NB4 (cell line): ENCODE measurements at regions not wholly inside any gene's neighbourhood (a gene's known extent, or its start where the extent isn't known, plus 50 kb on each side); places are given as distances from the start of the nearest gene placed in this dataset.
"Not testable (repeated sequence)": the region's sequence is repeated elsewhere in the genome, so short reads cannot be mapped to it uniquely, and the experiment has no call there.

Source experiments
- DNase-seq: peaks from one replicate; pipeline ENCODE4 v3.0.0; 2010; ENCODE audit warnings: low read depth
- H3K4me3 ChIP-seq: one replicate; pipeline ENCODE4 v1.5.1; 2011; ENCODE audit warnings: mild to moderate bottlenecking, low read depth, low read length, moderate library complexity
- MAX ChIP-seq: IDR thresholded peaks from 2 replicates; pipeline ENCODE4 v1.6.1; 2011; ENCODE audit warnings: low read depth, low read length
- MYC ChIP-seq: IDR thresholded peaks from 2 replicates; pipeline ENCODE4 v1.6.1; 2011; ENCODE audit warnings: low read depth, low read length
- POLR2A ChIP-seq: IDR thresholded peaks from 2 replicates; pipeline ENCODE4 v1.6.1; 2011; ENCODE audit warnings: mild to moderate bottlenecking; ENCODE audit not compliant: insufficient read length; ENCODE audit errors: extremely low read depth
- TF ChIP-seq, protein P1 (sequence below): IDR thresholded peaks from one replicate; pipeline ENCODE4 v1.5.1; 2012; ENCODE audit warnings: low read depth, low read length

- H3K4me3 ChIP-seq: no peak overlapping the region
- TF ChIP-seq POLR2A (no peak), MAX (no peak), MYC (no peak)
- TF ChIP-seq, protein P1, sequence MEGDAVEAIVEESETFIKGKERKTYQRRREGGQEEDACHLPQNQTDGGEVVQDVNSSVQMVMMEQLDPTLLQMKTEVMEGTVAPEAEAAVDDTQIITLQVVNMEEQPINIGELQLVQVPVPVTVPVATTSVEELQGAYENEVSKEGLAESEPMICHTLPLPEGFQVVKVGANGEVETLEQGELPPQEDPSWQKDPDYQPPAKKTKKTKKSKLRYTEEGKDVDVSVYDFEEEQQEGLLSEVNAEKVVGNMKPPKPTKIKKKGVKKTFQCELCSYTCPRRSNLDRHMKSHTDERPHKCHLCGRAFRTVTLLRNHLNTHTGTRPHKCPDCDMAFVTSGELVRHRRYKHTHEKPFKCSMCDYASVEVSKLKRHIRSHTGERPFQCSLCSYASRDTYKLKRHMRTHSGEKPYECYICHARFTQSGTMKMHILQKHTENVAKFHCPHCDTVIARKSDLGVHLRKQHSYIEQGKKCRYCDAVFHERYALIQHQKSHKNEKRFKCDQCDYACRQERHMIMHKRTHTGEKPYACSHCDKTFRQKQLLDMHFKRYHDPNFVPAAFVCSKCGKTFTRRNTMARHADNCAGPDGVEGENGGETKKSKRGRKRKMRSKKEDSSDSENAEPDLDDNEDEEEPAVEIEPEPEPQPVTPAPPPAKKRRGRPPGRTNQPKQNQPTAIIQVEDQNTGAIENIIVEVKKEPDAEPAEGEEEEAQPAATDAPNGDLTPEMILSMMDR: no peak
- DNase-seq: no peak
Measured at GRCh38 chr1:244768804-244769203, 66.7 kb upstream of the COX20 start.

DNA sequence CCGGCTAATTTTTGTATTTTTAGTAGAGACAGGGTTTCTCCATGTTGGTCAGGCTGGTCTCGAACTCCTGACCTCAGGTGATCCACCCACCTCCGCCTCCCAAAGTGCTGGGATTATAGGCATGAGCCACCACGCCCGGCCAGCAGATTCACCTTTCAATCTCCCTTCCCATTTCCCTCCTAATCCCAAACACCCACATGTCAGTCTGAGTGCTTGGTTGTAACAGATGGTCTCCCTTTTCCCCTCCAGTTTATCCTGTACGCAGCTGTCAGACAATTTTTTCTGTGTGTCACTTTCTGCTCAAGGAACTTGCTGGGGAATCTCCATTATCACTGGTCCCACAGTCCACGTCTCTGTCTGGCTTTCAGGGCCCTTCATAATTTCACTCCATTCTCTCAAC lies 64.9 kb upstream of the COX20 start:
- DNase-seq, H3K4me3 ChIP-seq: not testable (repeated sequence)

- no peak for DNase-seq
- H3K4me3 ChIP-seq: no peak overlapping the region
- TF ChIP-seq MYC: no peak
- TF ChIP-seq POLR2A: no peak
- TF ChIP-seq, protein P1: no peak
- no peak for TF ChIP-seq MAX
Measured at GRCh38 chr1:244773513-244773912, 61.9 kb upstream of the COX20 start.

- not testable (repeated sequence) for H3K4me3 ChIP-seq, DNase-seq
Measured at GRCh38 chr1:244776783-244777182, 58.7 kb upstream of the COX20 start.

DNA sequence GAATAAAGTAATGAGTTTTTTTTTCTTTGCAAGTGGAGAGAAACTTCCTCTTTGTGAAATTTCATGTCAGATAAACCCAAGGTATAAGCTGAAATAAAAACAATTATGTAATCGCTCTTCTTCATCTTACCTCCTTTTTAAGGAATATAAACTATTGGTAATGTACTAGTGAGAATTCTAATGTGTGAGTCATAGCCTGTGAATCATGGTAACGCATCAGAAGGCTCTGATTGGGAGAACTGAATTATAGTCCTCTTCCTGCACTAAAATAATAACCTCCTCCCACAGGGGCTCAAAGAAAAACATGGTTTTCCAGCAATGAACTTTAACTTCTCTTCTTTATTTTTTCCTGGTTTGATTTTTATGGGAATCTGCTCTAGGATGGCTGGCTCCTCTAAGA lies 57.1 kb upstream of the COX20 start:
- TF ChIP-seq MAX: no peak
- no peak for TF ChIP-seq POLR2A
- no peak for TF ChIP-seq MYC
- DNase-seq: peak; percentile 52
- H3K4me3 ChIP-seq: no peak overlapping the region

GRCh38 chr1:244779410-244779809 lies 56.0 kb upstream of the COX20 start:
- H3K4me3 ChIP-seq: no peak overlapping the region
- no peak for DNase-seq
- no peak for TF ChIP-seq MAX

DNA sequence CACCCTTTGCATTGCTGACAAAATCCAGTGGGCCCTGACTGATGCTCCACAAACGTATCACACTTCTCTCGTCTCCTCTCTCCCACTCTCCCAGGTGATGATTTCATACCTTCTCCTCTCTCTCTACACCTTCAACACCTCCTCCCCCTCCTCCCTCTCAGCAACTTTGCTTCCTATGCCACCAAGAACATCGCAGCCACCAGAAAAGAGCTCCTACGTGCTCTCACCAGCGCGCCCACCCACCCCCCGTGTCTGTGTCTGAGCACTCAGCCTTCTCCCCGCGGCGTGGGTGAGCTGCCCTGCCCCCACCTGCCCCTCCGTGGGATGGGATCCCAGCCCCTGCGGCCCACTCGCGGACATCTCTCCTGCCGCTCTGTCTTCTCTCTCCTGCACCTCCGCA lies 55.1 kb upstream of the COX20 start:
- DNase-seq: no peak
- TF ChIP-seq POLR2A: no peak
- TF ChIP-seq MAX: no peak
- TF ChIP-seq, protein P1: no peak
- TF ChIP-seq MYC: no peak
- no peak overlapping the region for H3K4me3 ChIP-seq

- no peak for TF ChIP-seq POLR2A
- TF ChIP-seq, protein P1: no peak
- TF ChIP-seq MAX: no peak
- TF ChIP-seq MYC: no peak
- no peak for DNase-seq
- H3K4me3 ChIP-seq: no peak overlapping the region
Measured at GRCh38 chr1:244782056-244782455, 53.4 kb upstream of the COX20 start.
